NT2/D1 (cell line): ENCODE measurements at regions not wholly inside any gene's neighbourhood (a gene's known extent, or its start where the extent isn't known, plus 50 kb on each side); places are given as distances from the start of the nearest gene placed in this dataset.
"Not testable (repeated sequence)": the region's sequence is repeated elsewhere in the genome, so short reads cannot be mapped to it uniquely, and the experiment has no call there.

ENCODE experiments used
- SUZ12 ChIP-seq: IDR thresholded peaks from 2 replicates; pipeline ENCODE4 v1.6.1; 2011; ENCODE audit not compliant: insufficient read length, insufficient read depth; ENCODE audit errors: extremely low read depth
- YY1 ChIP-seq: IDR thresholded peaks from 2 replicates; pipeline ENCODE4 v1.6.1; 2011; ENCODE audit not compliant: insufficient read length, insufficient read depth
- ZNF274 ChIP-seq: IDR thresholded peaks from 2 replicates; pipeline ENCODE4 v1.6.1; 2011; ENCODE audit warnings: mild to moderate bottlenecking, low read depth, low read length

- not testable (repeated sequence) for TF ChIP-seq SUZ12, YY1, ZNF274
Measured at GRCh38 chr7:76926416-76926815, 105.7 kb downstream of the SPDYE17 start.
